Sigmoid colon (tissue), 6 donors: ENCODE measurements at regions not wholly inside any gene's neighbourhood (a gene's known extent, or its start where the extent isn't known, plus 50 kb on each side); places are given as distances from the start of the nearest gene placed in this dataset.
"Not testable (repeated sequence)": the region's sequence is repeated elsewhere in the genome, so short reads cannot be mapped to it uniquely, and the experiment has no call there.

Source experiments
- DNase-seq: peaks from one replicate; pipeline ENCODE4 v3.0.0-alpha.2; 2019
- H3K27ac ChIP-seq, 4 donors: fragments of 200-600 bp; sonication (generic); one replicate each; pipeline ENCODE4 v1.5.1; 2016 to 2019; ENCODE audit warnings: mild to moderate bottlenecking in 1 of 4
- H3K27me3 ChIP-seq, 3 donors: fragments of 200-600 bp; sonication (generic); one replicate each; pipeline ENCODE4 v1.5.1; 2019; ENCODE audit warnings: mild to moderate bottlenecking in 1 of 3
- H3K36me3 ChIP-seq, 4 donors: fragments of 200-600 bp; sonication (generic); one replicate each; pipeline ENCODE4 v1.5.1; 2016 to 2019
- H3K4me1 ChIP-seq, 4 donors: fragments of 200-600 bp; sonication (generic); one replicate each; pipeline ENCODE4 v1.5.1; 2017 to 2019
- H3K4me3 ChIP-seq, 4 donors: fragments of 200-600 bp; sonication (generic); one replicate each; pipeline ENCODE4 v1.5.1; 2017 to 2019; ENCODE audit warnings: mild to moderate bottlenecking in 2 of 4, moderate library complexity in 1 of 4
- H3K9me3 ChIP-seq, 4 donors: fragments of 200-600 bp in 3 of 4; sonication (generic) in 3 of 4; one replicate each; pipeline versions ENCODE4 v1.5.1 to v1.6.1; 2013 to 2019
- EP300 ChIP-seq, 4 donors: sonication (generic); formaldehyde crosslinking; IDR thresholded peaks; one replicate each; pipeline ENCODE4 v1.6.1; 2017; ENCODE audit warnings: antibody characterized with exemption in 4 of 4
- POLR2A ChIP-seq, 2 donors: fragments of 450-650 bp; IDR thresholded peaks; one replicate each; pipeline ENCODE4 v1.6.1; 2016; ENCODE audit warnings: antibody characterized with exemption in 2 of 2, mild to moderate bottlenecking in 2 of 2, moderate library complexity in 2 of 2
- POLR2AphosphoS5 ChIP-seq, 4 donors: sonication (generic); formaldehyde crosslinking; IDR thresholded peaks; one replicate each; pipeline ENCODE4 v1.6.1; 2017; ENCODE audit warnings: antibody characterized with exemption in 4 of 4
- WGBS, 2 donors: extraction: QIAGEN DNeasy Blood & Tissue Kit; methylation state at CpG; one replicate each; pipeline ENCODE4 v1.1.7; 2013; 5-methylcytosine and 5-hydroxymethylcytosine counted together
- intact Hi-C: fragments of 100-400 bp; cut with DNase I; formaldehyde crosslinking; loops from one replicate; pipeline ENCODE4 v1.15.1; 2023
- TF ChIP-seq, protein P1 (sequence below), 4 experiments: fragments of 450-650 bp in 3 of 4; fragments of 200-600 bp in 1 of 4; IDR thresholded peaks; one replicate each; pipeline ENCODE4 v1.5.1; 2016 to 2019; ENCODE audit warnings: antibody characterized with exemption in 4 of 4, mild to moderate bottlenecking in 3 of 4, moderate library complexity in 2 of 4
- donor health status: healthy with polysubstance abuse.
- donor health status: healthy.

DNA sequence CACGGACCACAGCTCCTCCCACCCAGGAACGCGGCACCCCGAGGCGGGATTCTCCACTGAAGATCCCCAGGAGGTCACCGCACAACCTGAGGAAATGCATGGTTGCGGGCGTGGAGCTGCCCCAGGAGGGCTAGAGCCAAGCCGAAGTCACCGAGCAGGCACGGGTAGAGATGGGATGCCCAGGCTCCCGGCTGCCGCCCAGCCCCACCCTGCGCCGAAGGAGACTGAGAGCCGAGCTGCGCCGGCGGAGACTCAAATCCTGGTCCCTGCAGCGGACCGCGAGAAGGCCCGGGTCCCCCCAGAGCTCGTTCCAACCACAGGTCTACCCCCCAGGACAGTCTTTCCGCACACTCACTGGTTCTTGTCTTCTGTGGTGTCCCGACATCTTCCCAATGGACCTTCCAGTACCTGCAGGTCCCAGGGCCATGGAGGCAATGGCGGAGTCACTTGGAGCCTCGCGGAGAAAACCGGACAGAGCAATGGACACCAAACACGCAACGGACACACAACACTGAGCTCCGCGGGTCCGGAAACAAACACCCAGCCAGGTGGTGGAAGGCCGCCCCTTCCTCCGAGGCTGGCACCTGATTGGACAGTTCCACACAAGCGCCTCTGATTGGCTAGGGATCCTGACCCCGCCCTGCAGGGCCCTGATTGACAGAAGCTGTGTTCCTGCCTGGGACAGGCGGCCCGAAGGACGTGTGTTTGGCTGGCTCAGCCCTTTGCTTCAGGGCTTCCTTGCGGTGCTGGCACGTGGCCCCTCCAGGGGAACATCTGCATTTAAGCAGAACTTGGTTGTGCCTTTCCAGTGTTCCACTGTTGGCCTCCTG is 331.9 kb upstream of the NUPR2 start:
- H3K9me3 ChIP-seq, result peaks cover 3 to 38% (median 23%) of the 10 kb centered on the region in 4 donors

DNA sequence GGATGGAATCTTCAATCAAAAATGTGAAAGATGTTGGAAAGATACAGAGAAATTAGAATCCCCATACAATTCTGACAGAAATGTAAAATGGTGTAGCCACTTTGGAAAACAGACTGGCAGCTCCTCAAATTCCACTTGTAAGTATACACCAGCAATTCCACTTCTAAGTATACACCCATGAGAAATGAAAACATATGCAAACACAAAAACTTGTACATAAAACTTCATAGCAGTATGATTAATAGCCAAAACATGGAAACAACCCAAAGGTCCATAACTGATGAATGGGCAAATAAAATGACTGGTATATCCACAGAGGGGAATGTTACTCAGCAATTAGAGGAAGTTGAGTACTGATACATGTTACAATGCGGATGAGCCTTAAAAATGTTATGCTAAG is 304.3 kb upstream of the NUPR2 start:
- H3K9me3 ChIP-seq, DNase-seq, H3K36me3 ChIP-seq, H3K27ac ChIP-seq, H3K27me3 ChIP-seq, H3K4me1 ChIP-seq, intact Hi-C loops, H3K4me3 ChIP-seq: not testable (repeated sequence)
- WGBS, 2 donors, result 96 to 98% methylated on average over 1 of the region's 1 CpG

More for the DNA sequence above, 331.9 kb upstream of the NUPR2 start:
- Histone ChIP-seq H3K27me3 (peaks cover 0 to 9% (median 0%) of the 10 kb centered on the region in 3 donors), H3K27ac (no peak overlapping the region), H3K4me3 (peak overlapping the region in 1 of 4 donors; percentile 15), H3K36me3 (no peaks in the 10 kb centered on the region), H3K4me1 (no peaks in the 10 kb centered on the region)
- no peak for DNase-seq
- intact Hi-C loops, result no loop called here
- TF ChIP-seq, protein P1, sequence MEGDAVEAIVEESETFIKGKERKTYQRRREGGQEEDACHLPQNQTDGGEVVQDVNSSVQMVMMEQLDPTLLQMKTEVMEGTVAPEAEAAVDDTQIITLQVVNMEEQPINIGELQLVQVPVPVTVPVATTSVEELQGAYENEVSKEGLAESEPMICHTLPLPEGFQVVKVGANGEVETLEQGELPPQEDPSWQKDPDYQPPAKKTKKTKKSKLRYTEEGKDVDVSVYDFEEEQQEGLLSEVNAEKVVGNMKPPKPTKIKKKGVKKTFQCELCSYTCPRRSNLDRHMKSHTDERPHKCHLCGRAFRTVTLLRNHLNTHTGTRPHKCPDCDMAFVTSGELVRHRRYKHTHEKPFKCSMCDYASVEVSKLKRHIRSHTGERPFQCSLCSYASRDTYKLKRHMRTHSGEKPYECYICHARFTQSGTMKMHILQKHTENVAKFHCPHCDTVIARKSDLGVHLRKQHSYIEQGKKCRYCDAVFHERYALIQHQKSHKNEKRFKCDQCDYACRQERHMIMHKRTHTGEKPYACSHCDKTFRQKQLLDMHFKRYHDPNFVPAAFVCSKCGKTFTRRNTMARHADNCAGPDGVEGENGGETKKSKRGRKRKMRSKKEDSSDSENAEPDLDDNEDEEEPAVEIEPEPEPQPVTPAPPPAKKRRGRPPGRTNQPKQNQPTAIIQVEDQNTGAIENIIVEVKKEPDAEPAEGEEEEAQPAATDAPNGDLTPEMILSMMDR (IDR thresholded peaks at IDR 0.05), result no peak
- TF ChIP-seq POLR2AphosphoS5 (IDR thresholded peaks at IDR 0.05) (no peak), POLR2A (IDR thresholded peaks at IDR 0.05) (no peak)
- 57 to 58% methylated on average over 44 of the region's 44 CpGs for WGBS, 2 donors

- WGBS, 2 donors, result 84% methylated on average over 18 of the region's 18 CpGs
- no peak overlapping the region for H3K27ac ChIP-seq
Measured at GRCh38 chr7:56375173-56375572, 259.0 kb upstream of the NUPR2 start.

DNA sequence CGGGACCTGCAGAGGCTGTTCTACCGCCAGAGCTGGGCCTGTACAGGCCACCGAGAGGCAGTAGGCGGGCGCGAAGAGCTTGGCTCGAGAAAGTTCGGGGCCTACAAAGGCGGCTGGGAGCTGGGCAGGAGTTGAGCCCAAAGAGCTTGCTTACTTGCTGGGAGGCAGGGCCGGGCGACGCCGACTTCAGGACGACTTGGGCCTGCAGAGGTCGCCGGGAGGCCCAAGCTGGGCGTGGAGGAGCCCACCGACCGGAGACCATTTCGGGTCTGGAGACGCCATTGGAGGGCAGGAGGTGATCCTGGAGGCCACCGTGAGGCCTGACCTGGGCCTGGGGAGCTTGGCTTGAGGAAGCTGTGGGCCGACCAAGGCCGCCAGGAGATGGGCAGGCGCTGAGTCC is 258.4 kb upstream of the NUPR2 start:
- intact Hi-C loops, H3K27me3 ChIP-seq, H3K27ac ChIP-seq, H3K9me3 ChIP-seq, H3K4me1 ChIP-seq, H3K4me3 ChIP-seq, H3K36me3 ChIP-seq, DNase-seq: not testable (repeated sequence)
- WGBS, 2 donors, result 93 to 96% methylated on average over 23 of the region's 25 CpGs

More at GRCh38 chr7:56375173-56375572, 259.0 kb upstream of the NUPR2 start:
- DNase-seq, result no peak
- intact Hi-C loops, result no loop called here
- Histone ChIP-seq H3K4me3 (no peak overlapping the region), H3K27me3 (no peaks in the 10 kb centered on the region), H3K9me3 (peaks cover 2 to 8% (median 3%) of the 10 kb centered on the region in 4 donors), H3K36me3 (no peaks in the 10 kb centered on the region), H3K4me1 (no peaks in the 10 kb centered on the region)
- TF ChIP-seq EP300 (IDR thresholded peaks at IDR 0.05), result no peak
- TF ChIP-seq POLR2A (IDR thresholded peaks at IDR 0.05), result no peak
- TF ChIP-seq, protein P1 (IDR thresholded peaks at IDR 0.05), result no peak
- no peak for TF ChIP-seq POLR2AphosphoS5 (IDR thresholded peaks at IDR 0.05)

GRCh38 chr7:56373314-56373713 is 257.1 kb upstream of the NUPR2 start:
- peak; percentile 95 for DNase-seq
- 91 to 95% methylated on average over 13 to 21 of the region's 24 CpGs for WGBS, 2 donors

DNA sequence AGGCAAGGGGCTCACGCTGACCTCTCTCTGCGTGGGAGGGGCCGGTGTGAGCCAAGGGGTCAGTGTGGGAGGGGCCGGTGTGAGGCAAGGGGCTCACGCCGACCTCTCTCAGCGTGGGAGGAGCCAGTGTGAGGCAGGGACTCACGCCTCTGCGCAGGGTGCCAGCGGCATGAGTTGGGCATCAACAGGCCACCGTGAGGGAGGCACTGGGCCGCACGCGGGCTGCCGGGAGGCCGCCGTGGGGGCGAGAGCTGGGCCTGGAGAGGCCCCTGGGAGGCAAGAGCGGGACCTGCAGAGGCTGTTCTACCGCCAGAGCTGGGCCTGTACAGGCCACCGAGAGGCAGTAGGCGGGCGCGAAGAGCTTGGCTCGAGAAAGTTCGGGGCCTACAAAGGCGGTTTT is 255.6 kb upstream of the NUPR2 start:
- 95 to 96% methylated on average over 15 of the region's 27 CpGs for WGBS, 2 donors
- DNase-seq, result peak; percentile 88

More at GRCh38 chr7:56373314-56373713, 257.1 kb upstream of the NUPR2 start:
- H3K27me3 ChIP-seq, H3K27ac ChIP-seq, H3K36me3 ChIP-seq, intact Hi-C loops, H3K9me3 ChIP-seq, H3K4me3 ChIP-seq, H3K4me1 ChIP-seq: not testable (repeated sequence)

DNA sequence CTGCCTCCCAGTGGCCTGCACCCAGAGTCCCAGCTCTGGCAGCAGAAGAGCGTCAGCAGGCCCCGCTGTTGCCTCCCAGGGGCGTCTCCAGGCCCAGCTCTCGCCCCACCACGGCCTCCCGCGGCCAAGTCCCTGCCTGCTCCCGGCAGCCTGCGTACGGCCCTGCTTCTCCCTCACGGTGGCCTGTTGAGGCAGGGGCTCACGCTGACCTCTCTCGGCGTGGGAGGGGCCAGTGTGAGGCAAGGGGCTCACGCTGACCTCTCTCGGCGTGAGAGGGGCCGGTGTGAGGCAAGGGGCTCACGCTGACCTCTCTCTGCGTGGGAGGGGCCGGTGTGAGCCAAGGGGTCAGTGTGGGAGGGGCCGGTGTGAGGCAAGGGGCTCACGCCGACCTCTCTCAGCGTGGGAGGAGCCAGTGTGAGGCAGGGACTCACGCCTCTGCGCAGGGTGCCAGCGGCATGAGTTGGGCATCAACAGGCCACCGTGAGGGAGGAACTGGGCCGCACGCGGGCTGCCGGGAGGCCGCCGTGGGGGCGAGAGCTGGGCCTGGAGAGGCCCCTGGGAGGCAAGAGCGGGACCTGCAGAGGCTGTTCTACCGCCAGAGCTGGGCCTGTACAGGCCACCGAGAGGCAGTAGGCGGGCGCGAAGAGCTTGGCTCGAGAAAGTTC is 254.1 kb upstream of the NUPR2 start:
- H3K4me1 ChIP-seq, intact Hi-C loops, H3K4me3 ChIP-seq, H3K9me3 ChIP-seq, H3K27me3 ChIP-seq, H3K36me3 ChIP-seq, DNase-seq, H3K27ac ChIP-seq: not testable (repeated sequence)
- WGBS, 2 donors, result 93 to 94% methylated on average over 8 of the region's 43 CpGs

More for the DNA sequence above, 255.6 kb upstream of the NUPR2 start:
- H3K4me3 ChIP-seq, H3K9me3 ChIP-seq, H3K27me3 ChIP-seq, H3K36me3 ChIP-seq, H3K27ac ChIP-seq, H3K4me1 ChIP-seq, intact Hi-C loops: not testable (repeated sequence)

DNA sequence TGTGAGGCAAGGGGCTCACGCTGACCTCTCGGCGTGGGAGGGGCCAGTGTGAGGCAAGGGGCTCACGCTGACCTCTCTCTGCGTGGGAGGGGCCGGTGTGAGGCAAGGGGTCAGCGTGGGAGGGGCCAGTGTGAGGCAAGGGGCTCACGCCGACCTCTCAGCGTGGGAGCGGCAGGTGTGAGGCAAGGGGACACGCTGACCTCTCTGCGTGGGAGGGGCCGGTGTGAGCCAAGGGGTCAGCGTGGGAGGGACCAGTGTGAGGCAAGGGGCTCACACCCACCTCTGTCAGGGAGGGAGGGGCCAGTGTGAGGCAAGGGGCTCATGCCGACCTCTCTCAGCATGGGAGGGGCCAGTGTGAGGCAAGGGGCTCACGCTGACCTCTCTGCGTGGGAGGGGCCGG is 251.7 kb upstream of the NUPR2 start:
- H3K4me1 ChIP-seq, H3K4me3 ChIP-seq, H3K27ac ChIP-seq, H3K36me3 ChIP-seq, DNase-seq, intact Hi-C loops, H3K27me3 ChIP-seq, H3K9me3 ChIP-seq: not testable (repeated sequence)
- 93 to 94% methylated on average over 19 of the region's 19 CpGs for WGBS, 2 donors

- 95 to 96% methylated on average over 24 of the region's 24 CpGs for WGBS, 2 donors
- H3K4me3 ChIP-seq, H3K27ac ChIP-seq, H3K27me3 ChIP-seq, H3K36me3 ChIP-seq, H3K4me1 ChIP-seq, intact Hi-C loops, H3K9me3 ChIP-seq: not testable (repeated sequence)
- DNase-seq, result peak; percentile 71
Measured at GRCh38 chr7:56367411-56367810, 251.2 kb upstream of the NUPR2 start.

DNA sequence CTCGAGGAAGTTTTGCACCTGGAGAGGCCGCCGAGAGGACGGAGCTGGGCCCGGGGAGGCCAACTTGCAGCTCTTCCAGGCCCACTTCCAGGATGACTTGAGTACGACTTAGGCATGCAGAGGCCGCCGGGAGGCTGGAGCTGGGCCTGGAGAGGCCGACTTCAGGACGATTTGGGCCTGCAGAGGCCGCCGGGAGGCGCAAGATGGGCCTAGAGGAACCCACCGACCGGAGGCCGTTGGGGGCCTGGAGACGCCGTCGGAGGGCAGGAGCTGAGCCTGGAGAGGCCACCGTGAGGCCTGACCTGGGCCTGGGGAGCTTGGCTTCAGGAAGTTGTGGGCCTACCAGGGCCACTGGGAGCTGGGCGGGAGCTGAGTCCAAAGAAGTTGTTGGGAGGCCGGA is 250.5 kb upstream of the NUPR2 start:
- intact Hi-C loops, H3K9me3 ChIP-seq, H3K4me3 ChIP-seq, H3K27me3 ChIP-seq, H3K4me1 ChIP-seq, H3K27ac ChIP-seq, DNase-seq, H3K36me3 ChIP-seq: not testable (repeated sequence)
- 93 to 95% methylated on average over 22 of the region's 22 CpGs for WGBS, 2 donors
